ENCODE measurements at regions not wholly inside any gene's neighbourhood (a gene's known extent, or its start where the extent isn't known, plus 50 kb on each side); places are given as distances from the start of the nearest gene placed in this dataset.

DNA sequence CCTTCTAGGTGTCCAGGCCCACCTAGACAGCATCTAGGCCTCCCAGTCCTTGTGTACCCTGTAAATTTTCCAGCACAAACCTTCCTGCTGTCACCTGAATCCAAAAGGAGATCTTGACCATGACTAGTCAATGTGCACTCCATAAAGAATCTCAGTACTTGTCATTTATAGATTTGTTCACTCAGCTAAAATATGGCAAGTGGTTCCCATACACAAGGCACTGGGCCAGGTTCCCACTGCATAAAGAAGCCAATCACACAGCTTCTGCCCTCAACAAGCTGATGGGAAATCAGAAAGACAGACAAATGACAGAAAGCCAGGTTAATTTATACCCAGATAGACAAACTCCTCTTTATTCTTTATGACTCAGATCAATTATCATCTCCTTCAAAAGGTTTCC, 526.8 kb downstream of the CD83 start:
- ATAC-seq (no peak), DNase-seq (ENCODE audit: low read depth, low spot score) (no peak)
- ChIA-PET POLR2A (no interaction called here), CTCF (no interaction called here), RAD21 (ENCODE audit: low non-redundant PET in 1 of 2, low total read pairs in 2 of 2, uncharacterized antibody in 2 of 2, unreplicated experiment in 2 of 2) (no interaction called here)
- Histone ChIP-seq H3K79me2 (ENCODE audit: insufficient read depth, low read length) (no peaks in the 10 kb centered on the region), H3K27ac (ENCODE audit: low read depth, low read length) (no peak overlapping the region), H3K9me3 (ENCODE audit: control insufficient read depth in 1 of 2, insufficient read depth in 1 of 2, low read depth in 1 of 2, low read length in 2 of 2) (no peaks in the 10 kb centered on the region), H3K27me3 (ENCODE audit: insufficient read depth, low read length) (no peaks in the 10 kb centered on the region), H3K36me3 (ENCODE audit: control insufficient read depth in 1 of 2, insufficient read depth in 2 of 2, low read length in 2 of 2) (no peaks in the 10 kb centered on the region), H3K9me2 (ENCODE audit: insufficient read depth) (no peaks in the 10 kb centered on the region), H3K4me2 (ENCODE audit: low read length) (no peak overlapping the region), H2AFZ (ENCODE audit: low read depth, low read length, poor library complexity, severe bottlenecking) (no peak overlapping the region), H3K4me3 (replicated peaks in 1 of 2; ENCODE audit: low read depth in 1 of 2, low read length in 2 of 2) (no peak overlapping the region), H3K9ac (ENCODE audit: low read length) (no peak overlapping the region), H3K4me1 (ENCODE audit: control insufficient read depth in 1 of 2, insufficient read depth in 2 of 2, low read length in 2 of 2) (peaks cover 0 to 10% of the 10 kb centered on the region in 2 experiments; a peak in 2 of 4 replicates), H4K20me1 (ENCODE audit: insufficient read depth) (no peaks in the 10 kb centered on the region)
- BruUV-seq (replicated peaks), result no TSS peak
- intact Hi-C loops (cut with micrococcal nuclease), result no loop called here
- TF ChIP-seq EZH2phosphoT487 (IDR thresholded peaks at IDR 0.05; ENCODE audit: borderline replicate concordance) (no peak), SIN3A (IDR thresholded peaks at IDR 0.05; ENCODE audit: low read depth) (no peak)
- TF ChIP-seq, protein P1, sequence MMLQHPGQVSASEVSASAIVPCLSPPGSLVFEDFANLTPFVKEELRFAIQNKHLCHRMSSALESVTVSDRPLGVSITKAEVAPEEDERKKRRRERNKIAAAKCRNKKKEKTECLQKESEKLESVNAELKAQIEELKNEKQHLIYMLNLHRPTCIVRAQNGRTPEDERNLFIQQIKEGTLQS (IDR thresholded peaks at IDR 0.05), result no peak
- TF ChIP-seq, protein P2, sequence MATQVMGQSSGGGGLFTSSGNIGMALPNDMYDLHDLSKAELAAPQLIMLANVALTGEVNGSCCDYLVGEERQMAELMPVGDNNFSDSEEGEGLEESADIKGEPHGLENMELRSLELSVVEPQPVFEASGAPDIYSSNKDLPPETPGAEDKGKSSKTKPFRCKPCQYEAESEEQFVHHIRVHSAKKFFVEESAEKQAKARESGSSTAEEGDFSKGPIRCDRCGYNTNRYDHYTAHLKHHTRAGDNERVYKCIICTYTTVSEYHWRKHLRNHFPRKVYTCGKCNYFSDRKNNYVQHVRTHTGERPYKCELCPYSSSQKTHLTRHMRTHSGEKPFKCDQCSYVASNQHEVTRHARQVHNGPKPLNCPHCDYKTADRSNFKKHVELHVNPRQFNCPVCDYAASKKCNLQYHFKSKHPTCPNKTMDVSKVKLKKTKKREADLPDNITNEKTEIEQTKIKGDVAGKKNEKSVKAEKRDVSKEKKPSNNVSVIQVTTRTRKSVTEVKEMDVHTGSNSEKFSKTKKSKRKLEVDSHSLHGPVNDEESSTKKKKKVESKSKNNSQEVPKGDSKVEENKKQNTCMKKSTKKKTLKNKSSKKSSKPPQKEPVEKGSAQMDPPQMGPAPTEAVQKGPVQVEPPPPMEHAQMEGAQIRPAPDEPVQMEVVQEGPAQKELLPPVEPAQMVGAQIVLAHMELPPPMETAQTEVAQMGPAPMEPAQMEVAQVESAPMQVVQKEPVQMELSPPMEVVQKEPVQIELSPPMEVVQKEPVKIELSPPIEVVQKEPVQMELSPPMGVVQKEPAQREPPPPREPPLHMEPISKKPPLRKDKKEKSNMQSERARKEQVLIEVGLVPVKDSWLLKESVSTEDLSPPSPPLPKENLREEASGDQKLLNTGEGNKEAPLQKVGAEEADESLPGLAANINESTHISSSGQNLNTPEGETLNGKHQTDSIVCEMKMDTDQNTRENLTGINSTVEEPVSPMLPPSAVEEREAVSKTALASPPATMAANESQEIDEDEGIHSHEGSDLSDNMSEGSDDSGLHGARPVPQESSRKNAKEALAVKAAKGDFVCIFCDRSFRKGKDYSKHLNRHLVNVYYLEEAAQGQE (IDR thresholded peaks at IDR 0.05; ENCODE audit: low read depth), result no peak

DNA sequence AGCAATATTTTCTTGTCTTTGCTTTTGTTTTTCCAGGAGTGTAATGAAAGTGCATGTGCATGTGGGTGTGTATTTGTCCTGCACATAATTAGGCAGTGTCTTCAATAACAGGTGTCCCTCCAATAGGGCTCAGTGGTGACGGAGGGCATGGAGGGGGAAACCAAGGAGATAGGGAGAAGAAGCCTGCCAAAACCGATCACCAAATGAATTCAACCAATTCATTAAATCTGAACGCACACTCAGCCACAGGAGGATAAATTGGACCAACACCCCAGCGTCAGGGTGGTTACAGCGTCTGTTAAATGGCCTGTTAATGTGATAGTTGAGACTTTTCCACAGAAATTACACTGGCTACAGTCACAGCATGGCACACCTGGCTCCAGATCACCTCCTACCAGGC, 527.6 kb downstream of the CD83 start:
- no peak overlapping the region for H2AFZ ChIP-seq (ENCODE audit: low read depth, low read length, poor library complexity, severe bottlenecking)
- H3K4me3 ChIP-seq (replicated peaks in 1 of 2; ENCODE audit: low read depth in 1 of 2, low read length in 2 of 2), result no peak overlapping the region
- H3K4me2 ChIP-seq (ENCODE audit: low read length), result no peak overlapping the region
- no peak overlapping the region for H3K9ac ChIP-seq (ENCODE audit: low read length)
- no peaks in the 10 kb centered on the region for H3K9me2 ChIP-seq (ENCODE audit: insufficient read depth)
- H3K79me2 ChIP-seq (ENCODE audit: insufficient read depth, low read length), result no peaks in the 10 kb centered on the region
- no peak overlapping the region for H3K27ac ChIP-seq (ENCODE audit: low read depth, low read length)
- ChIA-PET RAD21 (ENCODE audit: low non-redundant PET in 1 of 2, low total read pairs in 2 of 2, uncharacterized antibody in 2 of 2, unreplicated experiment in 2 of 2) (no interaction called here), POLR2A (no interaction called here), CTCF (no interaction called here)
- DNase-seq (ENCODE audit: low read depth, low spot score), result no peak
- ATAC-seq, result no peak
- no TSS peak for BruUV-seq (replicated peaks)
- no peak for TF ChIP-seq YY1 (IDR thresholded peaks at IDR 0.05; ENCODE audit: extremely low read depth, insufficient replicate concordance, low read depth, low read length)
- TF ChIP-seq, protein P3, sequence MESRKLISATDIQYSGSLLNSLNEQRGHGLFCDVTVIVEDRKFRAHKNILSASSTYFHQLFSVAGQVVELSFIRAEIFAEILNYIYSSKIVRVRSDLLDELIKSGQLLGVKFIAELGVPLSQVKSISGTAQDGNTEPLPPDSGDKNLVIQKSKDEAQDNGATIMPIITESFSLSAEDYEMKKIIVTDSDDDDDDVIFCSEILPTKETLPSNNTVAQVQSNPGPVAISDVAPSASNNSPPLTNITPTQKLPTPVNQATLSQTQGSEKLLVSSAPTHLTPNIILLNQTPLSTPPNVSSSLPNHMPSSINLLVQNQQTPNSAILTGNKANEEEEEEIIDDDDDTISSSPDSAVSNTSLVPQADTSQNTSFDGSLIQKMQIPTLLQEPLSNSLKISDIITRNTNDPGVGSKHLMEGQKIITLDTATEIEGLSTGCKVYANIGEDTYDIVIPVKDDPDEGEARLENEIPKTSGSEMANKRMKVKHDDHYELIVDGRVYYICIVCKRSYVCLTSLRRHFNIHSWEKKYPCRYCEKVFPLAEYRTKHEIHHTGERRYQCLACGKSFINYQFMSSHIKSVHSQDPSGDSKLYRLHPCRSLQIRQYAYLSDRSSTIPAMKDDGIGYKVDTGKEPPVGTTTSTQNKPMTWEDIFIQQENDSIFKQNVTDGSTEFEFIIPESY (IDR thresholded peaks at IDR 0.05; ENCODE audit: extremely low read depth, insufficient replicate concordance, low read length), result no peak
- H4K20me1 ChIP-seq (ENCODE audit: insufficient read depth), result no peaks in the 10 kb centered on the region
- H3K36me3 ChIP-seq (ENCODE audit: control insufficient read depth in 1 of 2, insufficient read depth in 2 of 2, low read length in 2 of 2), result no peaks in the 10 kb centered on the region
- H3K9me3 ChIP-seq (ENCODE audit: control insufficient read depth in 1 of 2, insufficient read depth in 1 of 2, low read depth in 1 of 2, low read length in 2 of 2), result no peaks in the 10 kb centered on the region
- peaks cover 0 to 9% of the 10 kb centered on the region in 2 experiments; a peak in 2 of 4 replicates for H3K4me1 ChIP-seq (ENCODE audit: control insufficient read depth in 1 of 2, insufficient read depth in 2 of 2, low read length in 2 of 2)
- no peaks in the 10 kb centered on the region for H3K27me3 ChIP-seq (ENCODE audit: insufficient read depth, low read length)
- intact Hi-C loops (cut with micrococcal nuclease), result no loop called here

Data from HCT116 (cell line).